ENCODE measurements at regions not wholly inside any gene's neighbourhood (a gene's known extent, or its start where the extent isn't known, plus 50 kb on each side); places are given as distances from the start of the nearest gene placed in this dataset.

DNA sequence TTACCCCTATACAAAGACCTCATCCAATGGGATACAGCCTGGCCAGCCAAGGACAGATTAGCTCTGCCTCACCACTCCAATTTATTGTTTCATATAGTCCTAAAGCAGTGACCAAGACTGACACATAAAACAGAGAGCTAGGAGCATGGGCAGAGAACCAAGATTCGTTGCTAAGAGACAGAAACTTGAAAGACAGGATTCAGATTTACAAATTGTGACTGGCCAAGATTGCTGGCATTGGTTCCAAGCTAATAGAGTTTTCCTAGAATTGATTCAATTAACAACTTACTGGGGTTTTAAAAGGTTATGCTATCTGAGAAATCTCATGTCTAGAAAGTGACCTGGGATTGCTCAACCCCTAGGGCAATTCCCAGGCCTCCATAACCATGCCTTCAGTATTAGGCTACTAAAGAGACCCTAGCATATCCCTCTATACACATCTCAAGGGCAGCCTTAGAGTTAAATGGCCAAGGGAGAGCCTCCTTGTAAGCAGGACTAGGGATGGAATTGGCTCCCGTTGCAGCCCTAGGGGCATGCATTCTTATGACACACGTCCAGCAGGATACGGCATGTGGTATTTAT is 75.6 kb downstream of the ICOS start:
- DNase-seq, result no peak
- in situ Hi-C loops (cut with MboI; ENCODE audit: low pct_unique_long_range_greater_than_20kb, low sequenced_read_pairs), result no loop called here

- no peak for DNase-seq
- in situ Hi-C loops (cut with MboI; ENCODE audit: low pct_unique_long_range_greater_than_20kb, low sequenced_read_pairs), result no loop called here
These were observed 78.7 kb downstream of the ICOS start for GRCh38 chr2:204015118-204015843.

DNA sequence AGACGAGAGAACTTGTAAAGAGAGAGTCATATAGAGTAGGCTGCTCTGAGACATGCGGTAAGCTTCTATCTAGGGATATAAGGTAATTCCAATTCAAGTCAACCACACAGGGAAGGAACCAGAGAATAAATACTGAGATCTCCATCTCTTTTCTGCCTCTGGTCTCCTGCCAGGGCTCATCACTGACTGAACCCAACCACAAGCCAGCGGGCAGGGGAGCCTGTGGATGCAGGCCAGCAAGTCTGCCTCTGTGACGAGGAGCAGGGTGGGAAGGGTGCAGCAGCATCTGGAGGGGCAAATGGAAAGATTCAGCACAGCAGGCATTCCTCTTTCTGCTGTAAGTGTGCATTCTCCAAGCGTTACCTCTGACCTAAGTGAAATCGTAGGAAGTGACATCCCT is 82.2 kb downstream of the ICOS start:
- no peak for DNase-seq
- in situ Hi-C loops (cut with MboI; ENCODE audit: low pct_unique_long_range_greater_than_20kb, low sequenced_read_pairs), result no loop called here

- in situ Hi-C loops (cut with MboI; ENCODE audit: low pct_unique_long_range_greater_than_20kb, low sequenced_read_pairs), result no loop called here
- no peak for DNase-seq
These were observed 83.3 kb downstream of the ICOS start for GRCh38 chr2:204019572-204020501.

- DNase-seq, result no peak
- in situ Hi-C loops (cut with MboI; ENCODE audit: low pct_unique_long_range_greater_than_20kb, low sequenced_read_pairs), result no loop called here
These were observed 84.9 kb downstream of the ICOS start for GRCh38 chr2:204021290-204022081.

DNA sequence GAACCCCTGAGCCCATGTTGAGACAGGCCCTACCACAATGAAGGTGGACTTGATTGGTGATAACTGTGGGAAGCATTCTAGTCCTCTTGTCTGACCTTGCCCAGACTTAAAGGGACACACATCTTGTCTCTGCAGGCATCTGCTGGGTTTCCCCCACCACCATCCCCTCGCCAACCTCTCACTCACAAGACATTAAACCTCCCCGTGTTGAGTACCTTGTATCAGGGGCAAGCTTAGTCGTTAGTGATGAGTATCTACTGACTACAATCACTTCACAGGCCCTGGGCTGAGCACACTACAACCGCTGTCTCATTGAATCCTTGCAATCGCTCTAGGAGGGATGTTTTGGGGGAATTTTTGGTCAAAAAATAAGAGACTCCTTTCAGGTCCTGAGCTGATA is 86.0 kb downstream of the ICOS start:
- in situ Hi-C loops (cut with MboI; ENCODE audit: low pct_unique_long_range_greater_than_20kb, low sequenced_read_pairs), result no loop called here
- DNase-seq, result no peak

DNA sequence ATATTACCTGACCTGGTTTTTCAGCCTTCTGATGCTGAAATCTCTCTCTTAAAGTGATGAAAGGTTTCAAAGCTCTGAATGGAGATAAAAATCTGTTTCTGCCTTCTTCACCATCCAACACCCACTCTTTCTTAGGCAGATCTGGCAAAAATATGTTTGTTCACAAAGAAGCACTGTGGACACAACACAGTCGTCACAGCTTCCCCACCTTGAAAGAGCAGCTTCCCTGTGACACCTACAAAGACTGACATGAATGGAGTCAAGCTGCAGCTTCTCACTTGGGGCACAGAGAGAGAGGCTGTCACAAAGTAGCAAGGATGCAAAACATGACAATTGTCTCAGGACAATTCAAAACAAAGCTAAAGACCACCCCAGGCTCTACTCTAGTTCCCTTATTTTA is 86.5 kb downstream of the ICOS start:
- in situ Hi-C loops (cut with MboI; ENCODE audit: low pct_unique_long_range_greater_than_20kb, low sequenced_read_pairs), result no loop called here

DNA sequence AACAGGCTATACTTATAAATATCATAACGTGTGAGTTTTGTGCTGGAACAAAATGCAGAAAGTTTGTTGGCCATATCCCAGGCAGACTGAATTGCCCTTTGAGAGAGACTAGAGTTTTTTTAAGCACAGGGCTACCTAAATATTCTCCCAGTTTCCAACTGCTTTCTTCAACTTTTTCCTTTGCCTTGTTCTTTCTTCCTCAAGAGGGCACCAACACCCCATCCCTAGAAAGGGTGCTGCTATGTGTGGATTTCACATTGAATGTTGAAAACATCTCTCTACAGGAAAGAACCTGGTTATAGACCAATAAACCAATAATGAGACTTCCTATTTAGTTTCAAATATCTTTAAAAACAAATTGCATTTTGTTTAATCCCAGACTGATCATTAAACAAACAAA is 87.9 kb downstream of the ICOS start:
- in situ Hi-C loops (cut with MboI; ENCODE audit: low pct_unique_long_range_greater_than_20kb, low sequenced_read_pairs), result no loop called here
- DNase-seq, result peak; percentile 31

More for the DNA sequence above, 86.5 kb downstream of the ICOS start:
- DNase-seq, result no peak

DNA sequence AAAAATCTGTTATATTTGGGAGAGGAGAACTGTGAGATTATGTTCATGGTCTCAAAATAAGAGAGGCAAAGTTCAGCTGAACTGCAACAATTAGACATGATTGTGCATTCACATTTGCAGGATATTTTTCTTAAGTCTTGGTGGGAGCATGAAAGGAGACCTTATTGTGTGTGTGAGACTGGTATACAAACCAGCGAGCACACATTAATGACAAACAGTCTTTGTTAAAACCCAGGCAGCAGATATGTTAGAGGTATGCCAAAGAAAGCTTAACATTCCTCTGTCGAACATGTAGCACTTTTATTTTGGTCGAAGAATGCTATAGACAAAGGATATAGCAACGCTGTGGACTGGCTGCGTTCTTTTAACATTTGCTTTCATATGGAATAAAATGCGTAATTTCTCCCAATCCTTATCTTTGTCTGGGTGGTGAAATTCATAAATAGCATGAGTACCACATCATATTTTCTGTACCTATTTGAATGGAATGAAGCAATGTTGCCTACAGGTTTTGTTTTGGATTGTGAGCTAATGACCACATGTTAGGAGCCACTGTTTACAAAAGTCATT is 88.4 kb downstream of the ICOS start:
- in situ Hi-C loops (cut with MboI; ENCODE audit: low pct_unique_long_range_greater_than_20kb, low sequenced_read_pairs), result no loop called here
- DNase-seq, result no peak

DNA sequence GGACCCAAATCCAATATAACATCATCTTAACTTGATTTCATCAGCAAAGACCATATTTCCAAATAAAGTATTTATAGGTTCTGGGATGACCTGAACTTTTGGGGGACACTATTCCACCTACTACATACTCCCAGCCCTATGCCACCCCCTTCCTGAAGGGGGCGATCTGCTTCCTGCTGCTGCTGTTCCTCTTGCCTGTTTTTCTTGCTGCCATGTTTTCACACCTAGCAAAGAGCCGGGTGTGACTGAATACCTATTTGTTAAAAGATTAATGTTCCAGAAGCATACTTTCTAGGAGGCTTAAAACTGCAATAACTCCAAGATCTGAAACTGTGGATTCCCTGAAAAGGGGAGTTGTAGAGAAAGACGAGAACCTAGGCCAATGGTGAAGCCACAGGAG is 89.7 kb downstream of the ICOS start:
- peak; percentile 5 for DNase-seq
- in situ Hi-C loops (cut with MboI; ENCODE audit: low pct_unique_long_range_greater_than_20kb, low sequenced_read_pairs), result no loop called here

DNA sequence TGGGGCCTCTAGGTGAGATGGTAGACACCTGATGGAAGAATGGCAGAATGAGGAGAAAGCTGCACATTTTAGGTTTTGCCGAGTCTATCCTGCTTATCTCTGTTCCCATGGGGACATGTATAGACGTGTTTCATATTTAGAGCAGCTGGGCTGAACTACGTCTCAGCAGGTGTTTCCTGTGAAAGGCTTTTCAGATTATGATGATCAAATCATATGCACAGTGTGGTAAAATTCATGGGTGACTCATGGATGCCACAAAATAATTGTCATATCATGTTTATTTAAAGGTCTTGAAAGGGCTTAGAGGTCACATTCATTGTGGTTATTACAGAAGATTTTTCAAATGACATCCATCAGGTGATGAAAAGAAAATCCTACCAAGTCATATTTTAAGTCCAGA is 90.5 kb downstream of the ICOS start:
- in situ Hi-C loops (cut with MboI; ENCODE audit: low pct_unique_long_range_greater_than_20kb, low sequenced_read_pairs), result no loop called here
- DNase-seq, result peak; percentile 27

- in situ Hi-C loops (cut with MboI; ENCODE audit: low pct_unique_long_range_greater_than_20kb, low sequenced_read_pairs), result no loop called here
- DNase-seq, result no peak
These were observed 93.8 kb downstream of the ICOS start for GRCh38 chr2:204030322-204030721.

DNA sequence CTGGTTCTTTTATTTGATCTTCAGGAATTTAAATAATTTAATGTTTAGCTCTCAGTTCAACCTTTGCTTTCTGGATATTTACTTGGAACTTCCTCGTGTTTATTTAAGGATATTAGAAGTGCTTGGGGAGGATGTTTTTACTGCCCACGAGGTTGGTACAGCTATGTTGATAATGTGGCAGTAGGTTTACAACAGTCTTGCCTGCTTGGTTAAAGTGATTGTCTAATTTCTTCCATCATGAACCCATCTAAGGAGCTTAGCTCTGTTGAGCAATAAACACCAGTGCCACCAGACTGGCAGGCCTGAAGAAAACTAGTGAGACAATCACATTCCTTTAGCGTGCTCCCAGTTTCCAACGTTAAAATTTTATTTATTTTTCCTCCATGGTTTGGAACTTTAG is 94.5 kb downstream of the ICOS start:
- in situ Hi-C loops (cut with MboI; ENCODE audit: low pct_unique_long_range_greater_than_20kb, low sequenced_read_pairs), result no loop called here
- no peak for DNase-seq

GRCh38 chr2:204032301-204032700 is 95.7 kb downstream of the ICOS start:
- no peak for DNase-seq
- in situ Hi-C loops (cut with MboI; ENCODE audit: low pct_unique_long_range_greater_than_20kb, low sequenced_read_pairs), result no loop called here

DNA sequence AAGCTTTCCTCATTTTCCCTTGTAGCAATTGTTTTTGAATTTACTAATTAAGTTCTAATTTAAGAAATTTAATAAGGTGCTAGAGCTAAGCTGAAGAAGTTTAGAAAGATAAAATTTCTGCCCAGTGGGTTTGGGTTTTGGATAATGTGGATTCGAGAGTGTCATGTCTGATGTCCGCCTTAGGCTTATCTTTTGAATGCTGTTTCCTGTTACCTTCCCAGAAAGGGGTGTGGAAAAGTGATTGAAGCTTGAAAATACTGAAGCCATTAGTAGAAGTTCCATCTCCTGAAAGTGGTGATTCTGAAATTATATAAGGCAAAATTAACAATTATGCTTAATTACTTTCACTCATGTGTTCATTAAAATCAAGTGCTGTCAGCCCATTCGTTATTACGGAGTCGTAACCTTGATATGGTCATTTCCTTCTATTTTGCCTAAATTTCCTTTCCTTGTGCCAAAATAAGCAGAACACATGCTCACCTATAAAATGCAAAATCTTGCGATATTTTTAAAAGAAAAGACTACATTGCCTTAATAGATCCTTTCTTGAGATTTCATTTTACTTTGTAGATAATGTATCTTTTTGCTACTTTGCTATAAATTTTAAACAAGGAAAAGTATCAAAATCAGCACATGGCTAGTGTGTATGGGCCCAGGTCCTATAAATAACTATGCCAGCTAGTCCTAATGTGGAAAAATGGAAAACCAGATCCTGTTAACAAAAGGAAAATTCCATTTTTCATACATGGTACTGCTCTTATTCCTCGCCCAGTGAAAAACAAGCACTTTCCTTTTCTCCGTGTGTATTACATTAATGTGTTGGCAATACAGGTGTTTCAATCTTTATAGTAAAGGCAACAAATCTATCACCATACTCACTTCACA is 97.3 kb downstream of the ICOS start:
- no peak for DNase-seq
- in situ Hi-C loops (cut with MboI; ENCODE audit: low pct_unique_long_range_greater_than_20kb, low sequenced_read_pairs), result no loop called here

GRCh38 chr2:204036706-204037105 is 100.1 kb downstream of the ICOS start:
- DNase-seq, result no peak
- in situ Hi-C loops (cut with MboI; ENCODE audit: low pct_unique_long_range_greater_than_20kb, low sequenced_read_pairs), result no loop called here

DNA sequence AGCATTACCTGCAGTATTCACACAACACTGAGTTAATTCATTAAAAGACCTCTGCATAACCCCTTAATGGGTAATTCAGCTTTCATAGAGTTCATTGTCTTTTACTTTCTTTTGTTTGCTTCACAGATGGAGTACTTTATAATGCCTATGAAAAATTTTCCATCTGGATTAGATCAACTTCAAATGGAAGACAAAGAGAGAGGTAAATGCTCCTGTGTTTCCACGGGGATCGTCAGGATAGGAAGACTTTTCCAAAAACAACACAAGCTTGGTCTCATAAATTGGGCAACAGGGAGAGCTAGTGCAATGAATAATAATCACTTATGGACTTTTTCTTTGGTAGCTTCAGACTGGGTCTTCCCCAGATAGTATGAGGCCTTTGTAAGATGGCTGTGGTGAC is 100.7 kb downstream of the ICOS start:
- no peak for DNase-seq
- in situ Hi-C loops (cut with MboI; ENCODE audit: low pct_unique_long_range_greater_than_20kb, low sequenced_read_pairs), result no loop called here

- DNase-seq, result no peak
- in situ Hi-C loops (cut with MboI; ENCODE audit: low pct_unique_long_range_greater_than_20kb, low sequenced_read_pairs), result no loop called here
These were observed 102.8 kb downstream of the ICOS start for GRCh38 chr2:204039298-204039838.

All from KBM-7 (cell line).